Liver (tissue), 8 donors: ENCODE measurements at regions not wholly inside any gene's neighbourhood (a gene's known extent, or its start where the extent isn't known, plus 50 kb on each side); places are given as distances from the start of the nearest gene placed in this dataset.
A peak's percentile ranks its signal among the peaks of the same experiment; 100 is the strongest.

Source experiments
- DNase-seq: peaks from one replicate; pipeline ENCODE4 v3.0.0-alpha.2; 2017; ENCODE audit warnings: low spot score
- H3K27ac ChIP-seq, 2 donors: one replicate each; pipeline ENCODE4 v1.7.0; 2013; ENCODE audit warnings: inconsistent platforms in 2 of 2, low read length in 2 of 2, control low read depth in 1 of 2, low read depth in 1 of 2, mild to moderate bottlenecking in 1 of 2
- H3K27me3 ChIP-seq, 4 donors: one replicate each; pipeline versions ENCODE4 v1.6.1 to v1.7.0; 2013; ENCODE audit warnings: low read length in 3 of 4, inconsistent platforms in 1 of 4, mild to moderate bottlenecking in 1 of 4, moderate library complexity in 1 of 4; ENCODE audit not compliant: control insufficient read depth in 4 of 4, insufficient read depth in 4 of 4
- H3K36me3 ChIP-seq, 4 donors: one replicate each; pipeline versions ENCODE4 v1.6.1 to v1.7.0; 2013; ENCODE audit warnings: low read length in 3 of 4, mild to moderate bottlenecking in 3 of 4, low read depth in 1 of 4, moderate library complexity in 1 of 4; ENCODE audit not compliant: control insufficient read depth in 4 of 4, insufficient read depth in 3 of 4
- H3K4me1 ChIP-seq, 4 donors: one replicate each; pipeline versions ENCODE4 v1.6.1 to v1.7.0; 2013; ENCODE audit warnings: low read length in 3 of 4, mild to moderate bottlenecking in 3 of 4, moderate library complexity in 1 of 4; ENCODE audit not compliant: control insufficient read depth in 4 of 4, insufficient read depth in 4 of 4
- H3K4me3 ChIP-seq, 3 donors: one replicate each; pipeline versions ENCODE4 v1.6.1 to v1.7.0; 2013; ENCODE audit warnings: low read length in 3 of 3, control low read depth in 1 of 3, low read depth in 1 of 3, mild to moderate bottlenecking in 1 of 3
- H3K9ac ChIP-seq, 2 donors: one replicate each; pipeline ENCODE4 v1.7.0; 2013; ENCODE audit warnings: low read length in 2 of 2, mild to moderate bottlenecking in 2 of 2, moderate library complexity in 2 of 2, control low read depth in 1 of 2, low read depth in 1 of 2
- H3K9me3 ChIP-seq, 4 donors: one replicate each; pipeline versions ENCODE4 v1.6.1 to v1.7.0; 2013; ENCODE audit warnings: low read length in 3 of 4; ENCODE audit not compliant: control insufficient read depth in 4 of 4
- ATF3 ChIP-seq: IDR thresholded peaks from 2 replicates; pipeline ENCODE4 v1.6.1; 2016; ENCODE audit warnings: antibody characterized with exemption
- EGR1 ChIP-seq, 2 donors: IDR thresholded peaks; 2 replicates each; pipeline ENCODE4 v1.6.1; 2016 to 2018; ENCODE audit warnings: antibody characterized with exemption in 2 of 2, low read depth in 2 of 2
- FOXA1 ChIP-seq: IDR thresholded peaks from 2 replicates; pipeline ENCODE4 v1.6.1; 2016; ENCODE audit warnings: antibody characterized with exemption
- GABPA ChIP-seq, 2 donors: IDR thresholded peaks in 1 of 2; conservative IDR thresholded peaks in 1 of 2; 2 replicates each; pipeline ENCODE4 v1.6.1; 2016; ENCODE audit warnings: antibody characterized with exemption in 2 of 2, mild to moderate bottlenecking in 1 of 2, moderate library complexity in 1 of 2
- HNF4A ChIP-seq, 2 donors: conservative IDR thresholded peaks; 2 replicates each; pipeline ENCODE4 v1.6.1; 2016; ENCODE audit warnings: antibody characterized with exemption in 2 of 2, mild to moderate bottlenecking in 2 of 2
- JUND ChIP-seq, 2 donors: IDR thresholded peaks; 2 replicates each; pipeline ENCODE4 v1.6.1; 2016; ENCODE audit warnings: antibody characterized with exemption in 2 of 2
- NR2F2 ChIP-seq: IDR thresholded peaks from 2 replicates; pipeline ENCODE4 v1.6.1; 2016; ENCODE audit warnings: antibody characterized with exemption
- RAD21 ChIP-seq, 2 donors: IDR thresholded peaks; 2 replicates each; pipeline ENCODE4 v1.6.1; 2016; ENCODE audit warnings: antibody characterized with exemption in 2 of 2, mild to moderate bottlenecking in 2 of 2
- RXRA ChIP-seq, 2 donors: IDR thresholded peaks; 2 replicates each; pipeline ENCODE4 v1.6.1; 2017 to 2018; ENCODE audit warnings: antibody characterized with exemption in 2 of 2, mild to moderate bottlenecking in 1 of 2
- SP1 ChIP-seq: IDR thresholded peaks from 2 replicates; pipeline ENCODE4 v1.6.1; 2018; ENCODE audit warnings: antibody characterized with exemption, mild to moderate bottlenecking
- TAF1 ChIP-seq: conservative IDR thresholded peaks from 2 replicates; pipeline ENCODE4 v1.6.1; 2016; ENCODE audit warnings: antibody characterized with exemption, mild to moderate bottlenecking
- YY1 ChIP-seq: IDR thresholded peaks from 2 replicates; pipeline ENCODE4 v1.6.1; 2016; ENCODE audit warnings: antibody characterized with exemption, mild to moderate bottlenecking
- WGBS: extraction: QIAGEN DNeasy Blood & Tissue Kit; methylation state at CpG from one replicate; pipeline ENCODE4 v1.1.7; 2013; 5-methylcytosine and 5-hydroxymethylcytosine counted together
- TF ChIP-seq, protein P1 (sequence below): IDR thresholded peaks from 2 replicates; pipeline ENCODE4 v1.6.1; 2016; ENCODE audit warnings: antibody characterized with exemption
- TF ChIP-seq, protein P2 (sequence below): IDR thresholded peaks from 2 replicates; pipeline ENCODE4 v1.6.1; 2016; ENCODE audit warnings: antibody characterized with exemption
- TF ChIP-seq, protein P3 (sequence below): IDR thresholded peaks from 2 replicates; pipeline ENCODE4 v1.6.1; 2016; ENCODE audit warnings: antibody characterized with exemption, mild to moderate bottlenecking
- TF ChIP-seq, protein P4 (sequence below): fragments of 150-350 bp; IDR thresholded peaks from 2 replicates; pipeline ENCODE4 v1.5.1; 2017; ENCODE audit warnings: improper control_type of control experiment, low read depth, low read length; ENCODE audit not compliant: missing input control
- donor health status: healthy.
- donor health status: healthy.
- donor health status: healthy.
- donor health status: healthy.
- donor health status: healthy.

DNA sequence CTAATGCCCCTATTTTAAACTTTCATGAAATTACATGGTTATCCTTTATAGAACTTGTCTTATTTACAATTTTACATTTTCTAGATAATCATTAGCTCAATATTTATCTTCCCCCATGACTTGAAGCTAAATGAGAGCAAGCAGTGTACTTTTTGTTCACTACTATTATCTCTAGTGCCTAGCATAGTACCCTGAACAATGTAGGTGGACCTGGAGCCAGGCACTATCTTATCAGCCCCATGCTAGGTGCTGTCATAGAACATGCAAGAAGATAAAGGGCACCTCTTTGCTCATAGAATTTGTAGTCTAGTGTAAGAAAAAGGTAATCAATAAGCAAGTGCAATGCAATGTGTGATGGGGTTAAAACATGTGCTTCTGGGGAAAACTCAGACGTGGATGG is 399.9 kb downstream of the ELAVL2 start:
- no peaks in the 10 kb centered on the region for H3K36me3 ChIP-seq
- H3K9ac ChIP-seq: no peak overlapping the region
- H3K4me3 ChIP-seq: no peak overlapping the region
- no peak for DNase-seq
- peaks cover 1 to 23% (median 4%) of the 10 kb centered on the region in 4 donors for H3K4me1 ChIP-seq
- 88% methylated on average over 1 of the region's 1 CpG for WGBS
- H3K9me3 ChIP-seq: no peaks in the 10 kb centered on the region
- no peak overlapping the region for H3K27ac ChIP-seq
- TF ChIP-seq HNF4A (conservative IDR thresholded peaks at IDR 0.05) (peak; percentile 5 to 6), FOXA1 (no peak), RAD21 (IDR thresholded peaks at IDR 0.05) (no peak), TAF1 (no peak), SP1 (no peak), JUND (IDR thresholded peaks at IDR 0.05) (no peak), ATF3 (no peak), GABPA (IDR thresholded peaks at IDR 0.05 in 1 of 2, conservative IDR thresholded peaks at IDR 0.05 in 1 of 2) (no peak), RXRA (IDR thresholded peaks at IDR 0.05) (no peak), NR2F2 (no peak), YY1 (peak; percentile 8), EGR1 (IDR thresholded peaks at IDR 0.05; ENCODE audit: low read depth in 2 of 2) (no peak)
- TF ChIP-seq, protein P1, sequence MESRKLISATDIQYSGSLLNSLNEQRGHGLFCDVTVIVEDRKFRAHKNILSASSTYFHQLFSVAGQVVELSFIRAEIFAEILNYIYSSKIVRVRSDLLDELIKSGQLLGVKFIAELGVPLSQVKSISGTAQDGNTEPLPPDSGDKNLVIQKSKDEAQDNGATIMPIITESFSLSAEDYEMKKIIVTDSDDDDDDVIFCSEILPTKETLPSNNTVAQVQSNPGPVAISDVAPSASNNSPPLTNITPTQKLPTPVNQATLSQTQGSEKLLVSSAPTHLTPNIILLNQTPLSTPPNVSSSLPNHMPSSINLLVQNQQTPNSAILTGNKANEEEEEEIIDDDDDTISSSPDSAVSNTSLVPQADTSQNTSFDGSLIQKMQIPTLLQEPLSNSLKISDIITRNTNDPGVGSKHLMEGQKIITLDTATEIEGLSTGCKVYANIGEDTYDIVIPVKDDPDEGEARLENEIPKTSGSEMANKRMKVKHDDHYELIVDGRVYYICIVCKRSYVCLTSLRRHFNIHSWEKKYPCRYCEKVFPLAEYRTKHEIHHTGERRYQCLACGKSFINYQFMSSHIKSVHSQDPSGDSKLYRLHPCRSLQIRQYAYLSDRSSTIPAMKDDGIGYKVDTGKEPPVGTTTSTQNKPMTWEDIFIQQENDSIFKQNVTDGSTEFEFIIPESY: no peak
- TF ChIP-seq, protein P2, sequence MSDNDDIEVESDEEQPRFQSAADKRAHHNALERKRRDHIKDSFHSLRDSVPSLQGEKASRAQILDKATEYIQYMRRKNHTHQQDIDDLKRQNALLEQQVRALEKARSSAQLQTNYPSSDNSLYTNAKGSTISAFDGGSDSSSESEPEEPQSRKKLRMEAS: no peak
- TF ChIP-seq, protein P3, sequence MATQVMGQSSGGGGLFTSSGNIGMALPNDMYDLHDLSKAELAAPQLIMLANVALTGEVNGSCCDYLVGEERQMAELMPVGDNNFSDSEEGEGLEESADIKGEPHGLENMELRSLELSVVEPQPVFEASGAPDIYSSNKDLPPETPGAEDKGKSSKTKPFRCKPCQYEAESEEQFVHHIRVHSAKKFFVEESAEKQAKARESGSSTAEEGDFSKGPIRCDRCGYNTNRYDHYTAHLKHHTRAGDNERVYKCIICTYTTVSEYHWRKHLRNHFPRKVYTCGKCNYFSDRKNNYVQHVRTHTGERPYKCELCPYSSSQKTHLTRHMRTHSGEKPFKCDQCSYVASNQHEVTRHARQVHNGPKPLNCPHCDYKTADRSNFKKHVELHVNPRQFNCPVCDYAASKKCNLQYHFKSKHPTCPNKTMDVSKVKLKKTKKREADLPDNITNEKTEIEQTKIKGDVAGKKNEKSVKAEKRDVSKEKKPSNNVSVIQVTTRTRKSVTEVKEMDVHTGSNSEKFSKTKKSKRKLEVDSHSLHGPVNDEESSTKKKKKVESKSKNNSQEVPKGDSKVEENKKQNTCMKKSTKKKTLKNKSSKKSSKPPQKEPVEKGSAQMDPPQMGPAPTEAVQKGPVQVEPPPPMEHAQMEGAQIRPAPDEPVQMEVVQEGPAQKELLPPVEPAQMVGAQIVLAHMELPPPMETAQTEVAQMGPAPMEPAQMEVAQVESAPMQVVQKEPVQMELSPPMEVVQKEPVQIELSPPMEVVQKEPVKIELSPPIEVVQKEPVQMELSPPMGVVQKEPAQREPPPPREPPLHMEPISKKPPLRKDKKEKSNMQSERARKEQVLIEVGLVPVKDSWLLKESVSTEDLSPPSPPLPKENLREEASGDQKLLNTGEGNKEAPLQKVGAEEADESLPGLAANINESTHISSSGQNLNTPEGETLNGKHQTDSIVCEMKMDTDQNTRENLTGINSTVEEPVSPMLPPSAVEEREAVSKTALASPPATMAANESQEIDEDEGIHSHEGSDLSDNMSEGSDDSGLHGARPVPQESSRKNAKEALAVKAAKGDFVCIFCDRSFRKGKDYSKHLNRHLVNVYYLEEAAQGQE: no peak
- TF ChIP-seq, protein P4, sequence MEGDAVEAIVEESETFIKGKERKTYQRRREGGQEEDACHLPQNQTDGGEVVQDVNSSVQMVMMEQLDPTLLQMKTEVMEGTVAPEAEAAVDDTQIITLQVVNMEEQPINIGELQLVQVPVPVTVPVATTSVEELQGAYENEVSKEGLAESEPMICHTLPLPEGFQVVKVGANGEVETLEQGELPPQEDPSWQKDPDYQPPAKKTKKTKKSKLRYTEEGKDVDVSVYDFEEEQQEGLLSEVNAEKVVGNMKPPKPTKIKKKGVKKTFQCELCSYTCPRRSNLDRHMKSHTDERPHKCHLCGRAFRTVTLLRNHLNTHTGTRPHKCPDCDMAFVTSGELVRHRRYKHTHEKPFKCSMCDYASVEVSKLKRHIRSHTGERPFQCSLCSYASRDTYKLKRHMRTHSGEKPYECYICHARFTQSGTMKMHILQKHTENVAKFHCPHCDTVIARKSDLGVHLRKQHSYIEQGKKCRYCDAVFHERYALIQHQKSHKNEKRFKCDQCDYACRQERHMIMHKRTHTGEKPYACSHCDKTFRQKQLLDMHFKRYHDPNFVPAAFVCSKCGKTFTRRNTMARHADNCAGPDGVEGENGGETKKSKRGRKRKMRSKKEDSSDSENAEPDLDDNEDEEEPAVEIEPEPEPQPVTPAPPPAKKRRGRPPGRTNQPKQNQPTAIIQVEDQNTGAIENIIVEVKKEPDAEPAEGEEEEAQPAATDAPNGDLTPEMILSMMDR: no peak
- H3K27me3 ChIP-seq: no peaks in the 10 kb centered on the region

DNA sequence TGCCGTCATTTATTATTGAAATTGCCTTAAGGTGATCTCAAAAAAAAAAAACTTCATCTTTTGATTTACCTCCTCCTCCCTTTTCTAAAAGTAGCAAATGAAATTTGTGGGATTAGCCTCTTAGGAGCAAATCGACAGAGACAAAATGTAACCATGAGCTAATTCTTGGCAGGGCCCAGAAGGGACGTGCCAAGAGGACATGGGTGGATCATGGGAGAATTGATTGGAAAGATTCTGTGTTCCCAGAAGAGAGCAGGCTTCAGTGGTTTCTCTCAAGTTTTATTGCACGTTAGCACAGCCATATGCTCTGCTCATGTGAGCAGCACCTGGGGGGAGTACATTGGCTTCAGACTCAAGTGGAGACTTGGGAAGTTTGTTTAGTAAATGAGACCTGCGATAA is 394.6 kb downstream of the ELAVL2 start:
- H3K4me1 ChIP-seq: peaks cover 1 to 39% (median 4%) of the 10 kb centered on the region in 4 donors
- no peaks in the 10 kb centered on the region for H3K9me3 ChIP-seq
- 47% methylated on average over 5 of the region's 5 CpGs for WGBS
- no peak overlapping the region for H3K4me3 ChIP-seq
- H3K36me3 ChIP-seq: no peaks in the 10 kb centered on the region
- TF ChIP-seq ATF3 (no peak), EGR1 (IDR thresholded peaks at IDR 0.05; ENCODE audit: low read depth in 2 of 2) (no peak), SP1 (peak; percentile 17), RXRA (IDR thresholded peaks at IDR 0.05) (peak in 1 of 2 donors; percentile 47), YY1 (peak; percentile 74), TAF1 (no peak), GABPA (IDR thresholded peaks at IDR 0.05 in 1 of 2, conservative IDR thresholded peaks at IDR 0.05 in 1 of 2) (no peak), FOXA1 (no peak), HNF4A (conservative IDR thresholded peaks at IDR 0.05) (peak; percentile 48 to 54), RAD21 (IDR thresholded peaks at IDR 0.05) (peak; percentile 22 to 46)
- TF ChIP-seq, protein P1: peak; percentile 71
- TF ChIP-seq, protein P2: peak; percentile 12
- no peaks in the 10 kb centered on the region for H3K27me3 ChIP-seq
- no peak overlapping the region for H3K9ac ChIP-seq
- peak overlapping the region; percentile 71 to 75 for H3K27ac ChIP-seq
- DNase-seq: no peak
